ENCODE measurements at regions not wholly inside any gene's neighbourhood (a gene's known extent, or its start where the extent isn't known, plus 50 kb on each side); places are given as distances from the start of the nearest gene placed in this dataset.

DNA sequence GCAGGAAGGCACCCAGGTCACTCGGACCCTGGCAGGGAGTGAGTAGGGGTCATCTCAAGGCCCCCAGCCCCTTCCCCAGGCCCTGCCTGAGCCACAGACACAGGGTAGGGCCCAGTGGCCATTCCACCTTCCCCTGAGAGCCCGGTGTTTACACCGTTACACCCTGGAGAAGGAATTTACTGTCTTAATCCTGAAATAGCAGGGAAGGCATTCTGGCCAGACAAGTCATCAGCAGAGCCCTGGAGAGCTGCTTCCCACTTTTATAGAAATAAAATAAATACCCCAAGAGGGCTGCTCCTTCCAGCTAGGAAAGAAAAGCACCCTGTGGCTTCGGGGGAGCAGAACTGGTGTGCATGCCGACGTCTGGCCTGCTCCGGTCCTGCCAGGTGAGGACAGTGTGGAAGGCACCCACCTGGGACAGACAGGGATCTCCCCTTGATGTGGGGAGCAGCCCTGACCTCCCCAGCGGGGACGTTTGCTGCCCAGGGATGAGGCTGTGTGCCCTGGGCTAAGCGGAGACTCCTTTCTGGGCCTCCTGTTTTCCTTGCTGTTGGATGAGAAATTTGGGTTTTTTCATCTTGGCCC is 180.0 kb downstream of the MN1 start:
- TF ChIP-seq CTCF (IDR thresholded peaks at IDR 0.05) = no peak
- TF ChIP-seq POLR2A (IDR thresholded peaks at IDR 0.05) = no peak
